SU-DHL-6 (cell line): ENCODE measurements at regions not wholly inside any gene's neighbourhood (a gene's known extent, or its start where the extent isn't known, plus 50 kb on each side); places are given as distances from the start of the nearest gene placed in this dataset.

Source experiments
- CTCF ChIP-seq: fragments of 200-600 bp; sonication (generic); IDR thresholded peaks from one replicate; pipeline ENCODE4 v1.5.1; 2017; ENCODE audit warnings: antibody characterized with exemption, mild to moderate bottlenecking, low read length, moderate library complexity; ENCODE audit not compliant: insufficient read depth, poor library complexity, severe bottlenecking
- EZH2phosphoT487 ChIP-seq: fragments of 200-600 bp; sonication (generic), shearing (Covaris generic); conservative IDR thresholded peaks from 2 replicates; pipeline ENCODE4 v1.6.1; 2018; ENCODE audit warnings: mild to moderate bottlenecking, antibody characterized with exemption, low read length, moderate library complexity, mixed read lengths

GRCh38 chr15:95263751-95264150 lies 1032.4 kb downstream of the MCTP2 start:
- TF ChIP-seq CTCF = no peak
- TF ChIP-seq EZH2phosphoT487 = no peak
